ENCODE measurements at regions not wholly inside any gene's neighbourhood (a gene's known extent, or its start where the extent isn't known, plus 50 kb on each side); places are given as distances from the start of the nearest gene placed in this dataset.
A peak's percentile ranks its signal among the peaks of the same experiment; 100 is the strongest.

GRCh38 chr19:30719189-30719998, 347.2 kb downstream of the ZNF536 start (continued):
- TF ChIP-seq RAD21 (IDR thresholded peaks at IDR 0.05 in 1 of 2, conservative IDR thresholded peaks at IDR 0.05 in 1 of 2; ENCODE audit: low read depth in 2 of 2, low read length in 2 of 2), result peak in 1 of 2 experiments; percentile 31; a peak in 1 of 4 replicates
- no peak for TF ChIP-seq NANOG (IDR thresholded peaks at IDR 0.05; ENCODE audit: insufficient read depth, low read depth, low read length, poor library complexity, severe bottlenecking)
- TF ChIP-seq EGR1 (IDR thresholded peaks at IDR 0.05; ENCODE audit: borderline replicate concordance, low read depth, low read length), result no peak
- TF ChIP-seq TCF12 (IDR thresholded peaks at IDR 0.05; ENCODE audit: low read depth, low read length), result no peak
- TF ChIP-seq, protein P1, sequence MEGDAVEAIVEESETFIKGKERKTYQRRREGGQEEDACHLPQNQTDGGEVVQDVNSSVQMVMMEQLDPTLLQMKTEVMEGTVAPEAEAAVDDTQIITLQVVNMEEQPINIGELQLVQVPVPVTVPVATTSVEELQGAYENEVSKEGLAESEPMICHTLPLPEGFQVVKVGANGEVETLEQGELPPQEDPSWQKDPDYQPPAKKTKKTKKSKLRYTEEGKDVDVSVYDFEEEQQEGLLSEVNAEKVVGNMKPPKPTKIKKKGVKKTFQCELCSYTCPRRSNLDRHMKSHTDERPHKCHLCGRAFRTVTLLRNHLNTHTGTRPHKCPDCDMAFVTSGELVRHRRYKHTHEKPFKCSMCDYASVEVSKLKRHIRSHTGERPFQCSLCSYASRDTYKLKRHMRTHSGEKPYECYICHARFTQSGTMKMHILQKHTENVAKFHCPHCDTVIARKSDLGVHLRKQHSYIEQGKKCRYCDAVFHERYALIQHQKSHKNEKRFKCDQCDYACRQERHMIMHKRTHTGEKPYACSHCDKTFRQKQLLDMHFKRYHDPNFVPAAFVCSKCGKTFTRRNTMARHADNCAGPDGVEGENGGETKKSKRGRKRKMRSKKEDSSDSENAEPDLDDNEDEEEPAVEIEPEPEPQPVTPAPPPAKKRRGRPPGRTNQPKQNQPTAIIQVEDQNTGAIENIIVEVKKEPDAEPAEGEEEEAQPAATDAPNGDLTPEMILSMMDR (IDR thresholded peaks at IDR 0.05; ENCODE audit: control extremely low read depth in 1 of 3, insufficient read depth in 1 of 3, low read depth in 1 of 3, low read length in 3 of 3), result 0 out of 4 replicates have a peak, but pooled peaks of 1 of the 3 experiments have one; percentile 10
- TF ChIP-seq HDAC2 (IDR thresholded peaks at IDR 0.05; ENCODE audit: borderline replicate concordance in 1 of 2, low read depth in 2 of 2, low read length in 2 of 2), result 0 out of 4 replicates have a peak, but pooled peaks of 1 of the 2 experiments have one; percentile 29
- TF ChIP-seq KDM4A (IDR thresholded peaks at IDR 0.05; ENCODE audit: low read depth, low read length, severe bottlenecking), result peak; percentile 84
